ENCODE measurements at regions not wholly inside any gene's neighbourhood (a gene's known extent, or its start where the extent isn't known, plus 50 kb on each side); places are given as distances from the start of the nearest gene placed in this dataset.
"Not testable (repeated sequence)": the region's sequence is repeated elsewhere in the genome, so short reads cannot be mapped to it uniquely, and the experiment has no call there.

GRCh38 chr3:165994293-165994692, 157.1 kb upstream of the BCHE start:
- DNase-seq = no peak

GRCh38 chr3:165984589-165984988, 147.4 kb upstream of the BCHE start:
- no peak for DNase-seq

- DNase-seq = no peak
Observed at GRCh38 chr3:165983284-165983683, 146.1 kb upstream of the BCHE start.

- no peak for DNase-seq
Observed at GRCh38 chr3:165981318-165981717, 144.1 kb upstream of the BCHE start.

GRCh38 chr3:165960825-165961224, 123.6 kb upstream of the BCHE start:
- DNase-seq = not testable (repeated sequence)

GRCh38 chr3:165954171-165954570, 116.9 kb upstream of the BCHE start:
- DNase-seq = no peak

- DNase-seq = no peak
Observed at GRCh38 chr3:165946360-165946759, 109.1 kb upstream of the BCHE start.

GRCh38 chr3:165938986-165939540, 101.8 kb upstream of the BCHE start:
- no peak for DNase-seq

- DNase-seq = not testable (repeated sequence)
Observed at GRCh38 chr3:165936081-165936480, 98.9 kb upstream of the BCHE start.

GRCh38 chr3:165924301-165924791, 87.1 kb upstream of the BCHE start:
- DNase-seq = not testable (repeated sequence)

- DNase-seq = no peak
Observed at GRCh38 chr3:165920984-165921383, 83.8 kb upstream of the BCHE start.

GRCh38 chr3:165919284-165919683, 82.1 kb upstream of the BCHE start:
- DNase-seq = no peak

- DNase-seq = no peak
Observed at GRCh38 chr3:165918657-165918979, 81.4 kb upstream of the BCHE start.

- not testable (repeated sequence) for DNase-seq
Observed at GRCh38 chr3:165917938-165918656, 80.9 kb upstream of the BCHE start.

- not testable (repeated sequence) for DNase-seq
Observed at GRCh38 chr3:165915104-165915503, 77.9 kb upstream of the BCHE start.

GRCh38 chr3:165903885-165904630, 66.8 kb upstream of the BCHE start:
- DNase-seq = no peak

- DNase-seq = no peak
Observed at GRCh38 chr3:165899066-165899465, 61.8 kb upstream of the BCHE start.

GRCh38 chr3:165897137-165897536, 59.9 kb upstream of the BCHE start:
- no peak for DNase-seq

GRCh38 chr3:165895919-165896318, 58.7 kb upstream of the BCHE start:
- peak; percentile 39 for DNase-seq

- DNase-seq = no peak
Observed at GRCh38 chr3:165892565-165892964, 55.3 kb upstream of the BCHE start.

Measured in COR-L47 (cell line).